PC-3 (cell line): ENCODE measurements at regions not wholly inside any gene's neighbourhood (a gene's known extent, or its start where the extent isn't known, plus 50 kb on each side); places are given as distances from the start of the nearest gene placed in this dataset.
"Not testable (repeated sequence)": the region's sequence is repeated elsewhere in the genome, so short reads cannot be mapped to it uniquely, and the experiment has no call there.

Experiments
- CTCF ChIP-seq: fragments of 300-600 bp; sonication (generic); conservative IDR thresholded peaks from 2 replicates; pipeline ENCODE4 v1.5.1; 2017; ENCODE audit warnings: antibody characterized with exemption, low read depth, mild to moderate bottlenecking, low read length
- EZH2phosphoT487 ChIP-seq: fragments of 300-600 bp; sonication (generic); IDR thresholded peaks from 2 replicates; pipeline ENCODE4 v1.6.1; 2018; ENCODE audit warnings: mild to moderate bottlenecking, antibody characterized with exemption, low read length, borderline replicate concordance

DNA sequence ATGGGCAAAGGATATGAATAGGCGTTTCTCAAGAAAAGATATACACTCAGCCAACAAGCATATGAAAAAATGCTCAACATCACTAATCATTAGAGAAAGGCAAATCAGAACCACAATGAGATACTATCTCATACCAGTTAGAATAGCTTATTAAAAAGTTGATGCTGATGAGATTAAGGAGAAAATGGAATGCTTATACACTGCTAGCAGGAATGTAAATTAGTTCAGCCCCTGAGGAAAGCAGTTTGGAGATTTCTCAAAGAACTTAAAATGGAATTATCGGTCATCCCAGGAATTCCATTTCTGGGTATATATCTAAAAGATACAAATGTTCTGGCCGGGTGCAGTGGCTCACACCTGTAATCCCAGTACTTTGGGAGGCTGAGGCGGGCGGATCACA, 78.2 kb upstream of the NOX4 start:
- TF ChIP-seq CTCF, EZH2phosphoT487: not testable (repeated sequence)
